ENCODE measurements at regions not wholly inside any gene's neighbourhood (a gene's known extent, or its start where the extent isn't known, plus 50 kb on each side); places are given as distances from the start of the nearest gene placed in this dataset.

GRCh38 chr6:1216488-1216974, 95.4 kb upstream of the FOXQ1 start:
- no peak for TF ChIP-seq CTCF (IDR thresholded peaks at IDR 0.05)
- TF ChIP-seq POLR2A (IDR thresholded peaks at IDR 0.05) = no peak

Measured in breast epithelium (tissue), 3 donors.